HEK293T (cell line): ENCODE measurements at regions not wholly inside any gene's neighbourhood (a gene's known extent, or its start where the extent isn't known, plus 50 kb on each side); places are given as distances from the start of the nearest gene placed in this dataset.

Experiments used
- CTCF ChIA-PET: fragments of 350-600 bp; formaldehyde crosslinking; extraction: SDS; loops from one replicate; lab custom pipeline; 2021; ENCODE audit warnings: antibody characterized with exemption, inconsistent platforms; lab: Yijun Ruan, JAX
- POLR2A ChIA-PET: fragments of 350-600 bp; formaldehyde crosslinking; extraction: SDS; loops from one replicate; lab custom pipeline; 2020; ENCODE audit warnings: antibody characterized with exemption, inconsistent platforms; lab: Yijun Ruan, JAX
- DNase-seq: peaks from one replicate; pipeline ENCODE4 v3.0.0; 2012; ENCODE audit warnings: mixed read lengths; ENCODE audit errors: extremely low spot score
- ARNT ChIP-seq: fragments of 450-650 bp; IDR thresholded peaks from 2 replicates; pipeline ENCODE4 v1.6.1; 2017; ENCODE audit warnings: mild to moderate bottlenecking
- BHLHE40 ChIP-seq: fragments of 450-650 bp; IDR thresholded peaks from 2 replicates; pipeline ENCODE4 v1.6.1; 2016; ENCODE audit warnings: mild to moderate bottlenecking, moderate library complexity, borderline replicate concordance
- CTBP1 ChIP-seq: fragments of 450-650 bp; IDR thresholded peaks from 2 replicates; pipeline ENCODE4 v1.6.1; 2016; ENCODE audit warnings: borderline replicate concordance
- ELF4 ChIP-seq: fragments of 450-650 bp; IDR thresholded peaks from 2 replicates; pipeline ENCODE4 v1.6.1; 2017; ENCODE audit warnings: antibody characterized with exemption
- FOXA1 ChIP-seq: fragments of 450-650 bp; IDR thresholded peaks from 2 replicates; pipeline ENCODE4 v1.6.1; 2016; ENCODE audit warnings: mild to moderate bottlenecking
- FOXK2 ChIP-seq: fragments of 450-650 bp; IDR thresholded peaks from 2 replicates; pipeline ENCODE4 v1.6.1; 2016; ENCODE audit warnings: mild to moderate bottlenecking
- FOXM1 ChIP-seq: fragments of 450-650 bp; IDR thresholded peaks from 2 replicates; pipeline ENCODE4 v1.6.1; 2017; ENCODE audit warnings: mild to moderate bottlenecking, borderline replicate concordance
- HDGF ChIP-seq: fragments of 450-650 bp; IDR thresholded peaks from 2 replicates; pipeline ENCODE4 v1.6.1; 2017; ENCODE audit warnings: antibody characterized with exemption, borderline replicate concordance
- L3MBTL2 ChIP-seq: fragments of 450-650 bp; conservative IDR thresholded peaks from 2 replicates; pipeline ENCODE4 v1.6.1; 2016; ENCODE audit warnings: mild to moderate bottlenecking
- LEF1 ChIP-seq: fragments of 450-650 bp; IDR thresholded peaks from 2 replicates; pipeline ENCODE4 v1.6.1; 2017; ENCODE audit warnings: mild to moderate bottlenecking, borderline replicate concordance
- NFRKB ChIP-seq: fragments of 450-650 bp; IDR thresholded peaks from 2 replicates; pipeline ENCODE4 v1.6.1; 2016; ENCODE audit warnings: mild to moderate bottlenecking, moderate library complexity
- PKNOX1 ChIP-seq: fragments of 450-650 bp; IDR thresholded peaks from 2 replicates; pipeline ENCODE4 v1.6.1; 2016
- SP1 ChIP-seq: fragments of 450-650 bp; IDR thresholded peaks from 2 replicates; pipeline ENCODE4 v1.6.1; 2017
- SUZ12 ChIP-seq: fragments of 450-650 bp; IDR thresholded peaks from 2 replicates; pipeline ENCODE4 v1.6.1; 2016; ENCODE audit warnings: mild to moderate bottlenecking
- TARDBP ChIP-seq: fragments of 450-650 bp; IDR thresholded peaks from 2 replicates; pipeline ENCODE4 v1.6.1; 2016
- ZNF384 ChIP-seq: fragments of 450-650 bp; IDR thresholded peaks from 2 replicates; pipeline ENCODE4 v1.6.1; 2016

- ChIA-PET POLR2A (no interaction called here), CTCF (no interaction called here)
- DNase-seq = no peak
- TF ChIP-seq LEF1 (no peak), PKNOX1 (no peak), FOXK2 (no peak), FOXA1 (no peak), FOXM1 (no peak), SP1 (no peak), ARNT (no peak), L3MBTL2 (no peak), CTBP1 (no peak), SUZ12 (no peak), NFRKB (no peak)
These were observed 161.1 kb upstream of the CXADR start for GRCh38 chr21:17351766-17352165.

- DNase-seq = no peak
- TF ChIP-seq HDGF (no peak), ARNT (no peak), FOXA1 (no peak), SUZ12 (no peak), SP1 (no peak), FOXM1 (no peak), ZNF384 (no peak), CTBP1 (no peak), L3MBTL2 (no peak), PKNOX1 (no peak), BHLHE40 (no peak), LEF1 (no peak), ELF4 (no peak), NFRKB (no peak), FOXK2 (no peak), TARDBP (no peak)
- CTCF ChIA-PET = no interaction called here
- POLR2A ChIA-PET = no interaction called here
These were observed 159.7 kb upstream of the CXADR start for GRCh38 chr21:17352996-17353655.

GRCh38 chr21:17359781-17360180, 153.1 kb upstream of the CXADR start:
- POLR2A ChIA-PET = no interaction called here
- no peak for DNase-seq

GRCh38 chr21:17368748-17369363, 144.0 kb upstream of the CXADR start:
- TF ChIP-seq BHLHE40 (no peak), FOXM1 (no peak), ARNT (no peak), FOXK2 (no peak), ELF4 (no peak), CTBP1 (no peak), TARDBP (no peak), SP1 (no peak), PKNOX1 (no peak), FOXA1 (no peak), L3MBTL2 (no peak)
- ChIA-PET POLR2A (no interaction called here), CTCF (no interaction called here)
- DNase-seq = no peak

More at GRCh38 chr21:17359781-17360180, 153.1 kb upstream of the CXADR start:
- CTCF ChIA-PET = no interaction called here
- TF ChIP-seq NFRKB (no peak), SP1 (no peak), SUZ12 (no peak), PKNOX1 (no peak), TARDBP (no peak), LEF1 (no peak), ELF4 (no peak), FOXM1 (no peak), ZNF384 (no peak)

GRCh38 chr21:17370263-17370662, 142.6 kb upstream of the CXADR start:
- TF ChIP-seq BHLHE40 = no peak
- TF ChIP-seq HDGF = no peak
- TF ChIP-seq ELF4 = no peak
- TF ChIP-seq SUZ12 = no peak
- TF ChIP-seq PKNOX1 = no peak
- no peak for TF ChIP-seq FOXA1
- TF ChIP-seq LEF1 = no peak
- no peak for TF ChIP-seq SP1
- no peak for TF ChIP-seq FOXM1
- no peak for TF ChIP-seq NFRKB
- TF ChIP-seq TARDBP = no peak
- no peak for TF ChIP-seq FOXK2
- TF ChIP-seq CTBP1 = no peak
- TF ChIP-seq ZNF384 = no peak
- no peak for TF ChIP-seq ARNT
- no peak for TF ChIP-seq L3MBTL2
- ChIA-PET CTCF (no interaction called here), POLR2A (no interaction called here)
- DNase-seq = no peak
